Neural progenitor cell (in vitro differentiated cells): ENCODE measurements at regions not wholly inside any gene's neighbourhood (a gene's known extent, or its start where the extent isn't known, plus 50 kb on each side); places are given as distances from the start of the nearest gene placed in this dataset.

Experiments
- CTCF ChIP-seq: fragments of 200-600 bp; sonication (generic); IDR thresholded peaks from 2 replicates; pipeline ENCODE4 v1.5.1; 2017; ENCODE audit warnings: antibody characterized with exemption, mild to moderate bottlenecking
- EZH2phosphoT487 ChIP-seq: fragments of 200-600 bp; sonication (generic); IDR thresholded peaks from 2 replicates; pipeline ENCODE4 v1.6.1; 2017; ENCODE audit warnings: antibody characterized with exemption

GRCh38 chr12:91353266-91353665 is 170.6 kb upstream of the DCN start:
- TF ChIP-seq CTCF, result no peak
- no peak for TF ChIP-seq EZH2phosphoT487
